GM12892 (cell line): ENCODE measurements at regions not wholly inside any gene's neighbourhood (a gene's known extent, or its start where the extent isn't known, plus 50 kb on each side); places are given as distances from the start of the nearest gene placed in this dataset.
"Not testable (repeated sequence)": the region's sequence is repeated elsewhere in the genome, so short reads cannot be mapped to it uniquely, and the experiment has no call there.

Experiments used
- POLR2A ChIP-seq: IDR thresholded peaks from 2 replicates; pipeline ENCODE4 v1.6.1; 2011; ENCODE audit warnings: low read depth, low read length, control low read depth
- POLR2AphosphoS5 ChIP-seq: IDR thresholded peaks from 2 replicates; pipeline ENCODE4 v1.6.1; 2011; ENCODE audit warnings: low read depth, low read length, control low read depth

DNA sequence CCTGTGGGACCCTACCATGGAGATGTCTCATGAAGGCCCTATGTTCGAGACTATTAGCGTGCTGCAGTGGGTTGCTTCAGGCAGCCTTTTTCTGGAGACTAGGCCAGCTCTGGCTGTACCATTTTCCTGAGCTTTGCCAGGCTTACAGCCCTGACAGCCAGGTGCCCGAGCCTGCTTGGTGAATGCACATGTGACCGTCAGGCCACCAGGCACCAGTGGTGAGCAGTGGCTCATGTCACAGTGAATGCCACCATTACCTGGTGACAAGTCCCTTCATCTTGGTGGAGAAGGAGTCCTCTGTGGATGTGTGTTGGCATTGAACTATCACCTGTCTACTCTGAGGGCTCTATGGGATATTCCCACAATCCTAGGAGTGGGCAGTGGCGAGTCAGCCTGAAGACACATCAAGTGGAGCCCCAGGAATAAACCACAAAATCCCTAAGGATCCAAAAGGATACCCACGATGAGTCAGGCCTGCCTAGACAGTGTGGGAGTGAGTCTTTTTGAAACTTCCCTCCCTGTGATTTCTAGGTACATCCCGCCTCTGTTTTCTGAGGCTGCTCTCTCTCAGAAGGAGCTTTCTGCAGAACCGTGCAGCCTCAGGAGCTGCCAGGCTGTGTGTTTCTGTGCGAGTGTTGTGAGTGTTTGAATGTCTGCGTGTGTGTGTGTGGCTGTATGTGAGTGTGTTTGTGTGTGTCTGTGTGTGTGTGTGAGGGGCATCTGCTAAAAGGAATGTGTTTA lies 282.0 kb upstream of the ZNF337 start:
- not testable (repeated sequence) for TF ChIP-seq POLR2A, POLR2AphosphoS5
